Skin of body (tissue), 1 donor: ENCODE measurements at regions not wholly inside any gene's neighbourhood (a gene's known extent, or its start where the extent isn't known, plus 50 kb on each side); places are given as distances from the start of the nearest gene placed in this dataset.

Experiments
- DNase-seq: peaks from one replicate; lab custom pipeline; 2025; lab: John Stamatoyannopoulos, UW

- no peak for DNase-seq
Measured at GRCh38 chr2:120971866-120972265, 236.2 kb downstream of the GLI2 start.

- DNase-seq = no peak
Measured at GRCh38 chr2:120972286-120972685, 236.6 kb downstream of the GLI2 start.

- no peak for DNase-seq
Measured at GRCh38 chr2:120973196-120973595, 237.5 kb downstream of the GLI2 start.

GRCh38 chr2:120974950-120975349, 239.3 kb downstream of the GLI2 start:
- no peak for DNase-seq

- no peak for DNase-seq
Measured at GRCh38 chr2:120976501-120977307, 241.0 kb downstream of the GLI2 start.

GRCh38 chr2:120977582-120978358, 242.1 kb downstream of the GLI2 start:
- DNase-seq = no peak

- DNase-seq = no peak
Measured at GRCh38 chr2:120978359-120979050, 242.8 kb downstream of the GLI2 start.

- no peak for DNase-seq
Measured at GRCh38 chr2:120979398-120979797, 243.7 kb downstream of the GLI2 start.

GRCh38 chr2:120979921-120980320, 244.3 kb downstream of the GLI2 start:
- no peak for DNase-seq

- DNase-seq = no peak
Measured at GRCh38 chr2:120981443-120981842, 245.8 kb downstream of the GLI2 start.

- no peak for DNase-seq
Measured at GRCh38 chr2:120982598-120982997, 246.9 kb downstream of the GLI2 start.

- DNase-seq = no peak
Measured at GRCh38 chr2:120983344-120983743, 247.7 kb downstream of the GLI2 start.

GRCh38 chr2:120984046-120984445, 248.4 kb downstream of the GLI2 start:
- no peak for DNase-seq

- no peak for DNase-seq
Measured at GRCh38 chr2:120984452-120985173, 248.9 kb downstream of the GLI2 start.

- DNase-seq = no peak
Measured at GRCh38 chr2:120985174-120985996, 249.7 kb downstream of the GLI2 start.

- DNase-seq = no peak
Measured at GRCh38 chr2:120985997-120986651, 250.5 kb downstream of the GLI2 start.

GRCh38 chr2:120986898-120987650, 251.4 kb downstream of the GLI2 start:
- no peak for DNase-seq

GRCh38 chr2:120988051-120988699, 252.5 kb downstream of the GLI2 start:
- DNase-seq = no peak
